ENCODE measurements at regions not wholly inside any gene's neighbourhood (a gene's known extent, or its start where the extent isn't known, plus 50 kb on each side); places are given as distances from the start of the nearest gene placed in this dataset.

DNA sequence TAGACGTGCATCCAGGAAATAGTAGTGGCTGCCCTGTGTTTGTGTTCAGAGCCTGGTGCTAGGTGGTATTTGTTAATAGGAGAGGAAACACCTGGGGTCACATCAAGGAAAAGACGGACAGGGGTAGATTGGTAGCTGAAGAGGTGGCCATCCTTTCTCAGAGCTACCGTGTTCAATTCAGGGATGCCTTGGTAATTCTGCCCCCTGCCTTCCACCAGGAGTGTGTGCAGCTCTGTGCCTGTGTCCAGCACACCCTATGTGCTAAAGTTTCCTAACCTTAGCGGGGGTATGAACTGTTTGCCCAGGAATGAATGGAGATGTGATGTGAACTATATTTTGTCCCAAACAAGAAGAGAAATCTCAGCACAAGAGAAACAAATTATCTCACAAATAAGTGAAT lies 174.1 kb upstream of the MPHOSPH6 start:
- Mint-ChIP-seq H3K4me1 (ENCODE audit: low read depth) (no peaks in the 10 kb centered on the region), H3K4me3 (no peak overlapping the region), H3K9me3 (no peaks in the 10 kb centered on the region), H3K27me3 (peaks cover 4% of the 10 kb centered on the region), H3K36me3 (ENCODE audit: low read depth) (no peaks in the 10 kb centered on the region), H3K27ac (no peak overlapping the region)
- intact Hi-C loops (cut with micrococcal nuclease): no loop called here

DNA sequence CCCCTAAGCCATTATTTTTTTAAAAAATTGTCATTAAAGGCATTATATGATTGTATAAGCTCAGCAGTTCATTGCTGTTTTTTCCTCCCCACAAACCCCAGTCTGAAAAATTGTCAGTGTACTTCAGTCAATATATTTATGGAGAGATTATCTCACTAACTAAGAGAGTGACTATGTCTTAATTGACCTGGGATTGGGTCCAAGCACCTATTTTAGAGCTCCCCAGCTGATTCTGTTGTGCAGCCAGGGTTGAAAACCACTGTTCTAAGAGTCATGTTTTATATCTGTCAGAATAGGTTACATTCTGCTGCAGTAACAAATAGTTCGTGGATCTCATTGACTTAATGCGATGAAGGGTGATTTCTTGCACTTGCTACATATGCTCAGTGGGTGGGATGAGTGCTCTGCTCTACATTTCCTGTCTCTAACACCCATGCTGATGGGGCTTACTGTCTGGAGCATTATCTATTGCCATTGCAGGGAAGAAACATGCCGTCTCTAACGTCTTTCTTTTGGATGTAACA lies 171.2 kb upstream of the MPHOSPH6 start:
- Mint-ChIP-seq H3K36me3 (ENCODE audit: low read depth) (no peaks in the 10 kb centered on the region), H3K9me3 (peaks cover 2% of the 10 kb centered on the region), H3K27me3 (peaks cover 4% of the 10 kb centered on the region), H3K27ac (no peak overlapping the region), H3K4me1 (ENCODE audit: low read depth) (no peaks in the 10 kb centered on the region), H3K4me3 (no peak overlapping the region)
- intact Hi-C loops (cut with micrococcal nuclease): no loop called here

- intact Hi-C loops (cut with micrococcal nuclease): no loop called here
- H3K4me1 Mint-ChIP-seq (ENCODE audit: low read depth): no peaks in the 10 kb centered on the region
- no peak overlapping the region for H3K27ac Mint-ChIP-seq
- no peak overlapping the region for H3K4me3 Mint-ChIP-seq
- peaks cover 4% of the 10 kb centered on the region for H3K27me3 Mint-ChIP-seq
- H3K36me3 Mint-ChIP-seq (ENCODE audit: low read depth): no peaks in the 10 kb centered on the region
- peaks cover 8% of the 10 kb centered on the region for H3K9me3 Mint-ChIP-seq
Measured at GRCh38 chr16:82340531-82340930, 170.5 kb upstream of the MPHOSPH6 start.

GRCh38 chr16:82337355-82337754 lies 167.3 kb upstream of the MPHOSPH6 start:
- Mint-ChIP-seq H3K4me1 (ENCODE audit: low read depth) (no peaks in the 10 kb centered on the region), H3K4me3 (no peak overlapping the region), H3K27ac (no peak overlapping the region), H3K9me3 (peaks cover 8% of the 10 kb centered on the region), H3K27me3 (peaks cover 4% of the 10 kb centered on the region), H3K36me3 (ENCODE audit: low read depth) (no peaks in the 10 kb centered on the region)
- intact Hi-C loops (cut with micrococcal nuclease): no loop called here

GRCh38 chr16:82331974-82332750 lies 162.1 kb upstream of the MPHOSPH6 start:
- Mint-ChIP-seq H3K27ac (no peak overlapping the region), H3K4me3 (no peak overlapping the region), H3K9me3 (peaks cover 8% of the 10 kb centered on the region), H3K4me1 (ENCODE audit: low read depth) (no peaks in the 10 kb centered on the region), H3K27me3 (no peaks in the 10 kb centered on the region), H3K36me3 (ENCODE audit: low read depth) (no peaks in the 10 kb centered on the region)
- intact Hi-C loops (cut with micrococcal nuclease): no loop called here

DNA sequence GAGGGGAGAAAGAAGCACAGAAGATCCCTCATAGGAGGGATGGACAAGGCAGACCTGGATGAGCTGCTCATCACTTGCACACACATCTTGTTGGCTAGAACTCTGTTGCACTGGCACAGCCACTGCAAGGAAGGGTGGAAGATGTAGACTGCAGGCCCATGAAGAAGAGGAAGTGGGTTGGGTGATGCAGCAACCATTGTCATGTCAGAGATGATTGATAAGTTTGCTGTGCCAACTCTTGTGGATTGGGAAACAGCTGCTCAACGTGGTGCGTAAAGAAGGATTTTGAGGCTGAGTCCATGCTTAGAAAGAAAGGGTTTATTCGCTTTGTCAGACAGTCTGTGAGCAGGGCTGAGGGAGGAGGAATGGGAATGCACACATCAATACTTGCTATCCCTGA lies 161.4 kb upstream of the MPHOSPH6 start:
- intact Hi-C loops (cut with micrococcal nuclease): no loop called here
- no peak overlapping the region for H3K4me3 Mint-ChIP-seq
- H3K36me3 Mint-ChIP-seq (ENCODE audit: low read depth): no peaks in the 10 kb centered on the region
- no peaks in the 10 kb centered on the region for H3K4me1 Mint-ChIP-seq (ENCODE audit: low read depth)
- no peaks in the 10 kb centered on the region for H3K27me3 Mint-ChIP-seq
- peaks cover 8% of the 10 kb centered on the region for H3K9me3 Mint-ChIP-seq
- H3K27ac Mint-ChIP-seq: no peak overlapping the region

GRCh38 chr16:82329504-82330192 lies 159.6 kb upstream of the MPHOSPH6 start:
- Mint-ChIP-seq H3K27ac (no peak overlapping the region), H3K36me3 (ENCODE audit: low read depth) (no peaks in the 10 kb centered on the region), H3K4me3 (no peak overlapping the region), H3K4me1 (ENCODE audit: low read depth) (no peaks in the 10 kb centered on the region), H3K27me3 (no peaks in the 10 kb centered on the region), H3K9me3 (no peaks in the 10 kb centered on the region)
- intact Hi-C loops (cut with micrococcal nuclease): no loop called here

DNA sequence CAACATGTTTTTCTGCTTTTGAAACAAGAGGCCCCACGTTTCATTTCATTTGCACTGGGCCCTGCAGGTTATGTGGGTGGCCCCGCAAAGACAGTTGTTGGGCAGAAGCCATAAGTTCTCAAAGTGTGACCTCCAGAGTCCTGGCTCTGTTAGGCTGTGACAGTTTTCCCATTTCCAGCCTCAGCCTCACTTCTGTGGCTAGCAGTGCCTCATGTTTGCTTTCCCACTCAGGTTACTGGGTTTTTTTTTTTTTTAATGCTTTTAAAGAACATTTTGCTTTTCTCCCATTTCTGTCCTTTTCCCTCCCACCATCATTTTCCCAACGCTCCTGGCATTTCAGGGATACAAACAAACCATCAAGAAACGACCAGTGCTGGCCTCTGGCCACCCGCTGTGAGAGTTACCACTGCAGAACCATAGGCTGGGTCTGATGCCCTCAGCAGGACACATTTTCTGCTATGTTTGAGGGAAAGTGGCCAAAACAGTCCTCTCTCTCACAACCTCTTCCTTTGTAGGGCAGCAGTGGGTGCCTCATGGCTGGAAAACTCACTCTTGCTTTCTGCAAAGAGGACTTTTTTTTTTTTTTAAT lies 159.0 kb upstream of the MPHOSPH6 start:
- intact Hi-C loops (cut with micrococcal nuclease): no loop called here
- Mint-ChIP-seq H3K27me3 (no peaks in the 10 kb centered on the region), H3K27ac (no peak overlapping the region), H3K36me3 (ENCODE audit: low read depth) (no peaks in the 10 kb centered on the region), H3K4me3 (no peak overlapping the region), H3K4me1 (ENCODE audit: low read depth) (no peaks in the 10 kb centered on the region), H3K9me3 (peaks cover 6% of the 10 kb centered on the region)

DNA sequence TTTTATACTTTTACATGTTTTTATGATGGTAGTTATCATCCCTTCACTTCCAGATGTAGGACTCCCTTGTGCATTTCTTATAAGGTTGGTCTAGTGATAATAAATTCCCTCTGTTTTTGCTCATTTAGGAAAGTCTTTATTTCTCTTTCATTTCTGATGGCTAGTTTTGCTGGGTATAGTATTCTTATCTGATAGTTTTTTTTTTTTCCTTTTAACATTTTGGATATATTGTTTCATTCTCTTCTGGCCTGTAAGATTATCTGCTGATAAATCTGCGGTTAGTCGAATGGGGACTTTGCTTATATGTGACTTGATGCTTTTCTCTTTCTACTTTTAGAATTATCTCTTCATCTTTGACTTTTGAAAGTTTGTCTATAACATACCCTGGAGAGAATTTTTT lies 153.1 kb upstream of the MPHOSPH6 start:
- H3K4me3 Mint-ChIP-seq: no peak overlapping the region
- H3K9me3 Mint-ChIP-seq: peaks cover 21% of the 10 kb centered on the region
- intact Hi-C loops (cut with micrococcal nuclease): no loop called here
- no peaks in the 10 kb centered on the region for H3K36me3 Mint-ChIP-seq (ENCODE audit: low read depth)
- H3K27ac Mint-ChIP-seq: no peak overlapping the region
- H3K4me1 Mint-ChIP-seq (ENCODE audit: low read depth): no peaks in the 10 kb centered on the region
- H3K27me3 Mint-ChIP-seq: peaks cover 4% of the 10 kb centered on the region

DNA sequence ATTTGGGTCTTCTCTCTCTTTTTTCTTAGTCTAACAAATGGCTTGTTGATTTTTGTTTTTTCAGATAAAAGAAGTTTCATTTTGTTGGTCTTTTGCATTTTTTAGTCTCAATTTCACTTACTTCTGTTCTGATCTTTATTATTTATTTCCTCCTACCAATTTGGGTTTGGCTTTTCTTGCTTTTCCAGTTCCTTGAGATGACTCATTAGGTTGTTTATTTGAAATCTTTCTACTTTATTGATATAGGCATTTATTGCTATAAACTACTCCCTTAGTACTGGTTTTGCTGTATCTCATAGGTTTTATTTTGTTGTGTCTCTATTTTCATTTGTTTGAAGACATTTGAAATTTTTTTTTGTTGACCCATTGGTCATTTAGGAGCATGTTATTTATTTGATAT lies 152.2 kb upstream of the MPHOSPH6 start:
- no peak overlapping the region for H3K4me3 Mint-ChIP-seq
- no peak overlapping the region for H3K27ac Mint-ChIP-seq
- H3K36me3 Mint-ChIP-seq (ENCODE audit: low read depth): no peaks in the 10 kb centered on the region
- peaks cover 4% of the 10 kb centered on the region for H3K27me3 Mint-ChIP-seq
- no peaks in the 10 kb centered on the region for H3K4me1 Mint-ChIP-seq (ENCODE audit: low read depth)
- peaks cover 21% of the 10 kb centered on the region for H3K9me3 Mint-ChIP-seq
- intact Hi-C loops (cut with micrococcal nuclease): no loop called here

GRCh38 chr16:82319038-82319437 lies 149.0 kb upstream of the MPHOSPH6 start:
- intact Hi-C loops (cut with micrococcal nuclease): no loop called here
- Mint-ChIP-seq H3K4me1 (ENCODE audit: low read depth) (no peaks in the 10 kb centered on the region), H3K4me3 (no peak overlapping the region), H3K9me3 (peaks cover 16% of the 10 kb centered on the region), H3K27me3 (peaks cover 4% of the 10 kb centered on the region), H3K36me3 (ENCODE audit: low read depth) (no peaks in the 10 kb centered on the region), H3K27ac (no peak overlapping the region)

GRCh38 chr16:82317411-82318167 lies 147.6 kb upstream of the MPHOSPH6 start:
- Mint-ChIP-seq H3K9me3 (peaks cover 7% of the 10 kb centered on the region), H3K27me3 (peaks cover 4% of the 10 kb centered on the region), H3K36me3 (ENCODE audit: low read depth) (no peaks in the 10 kb centered on the region), H3K4me1 (ENCODE audit: low read depth) (no peaks in the 10 kb centered on the region), H3K27ac (no peak overlapping the region), H3K4me3 (no peak overlapping the region)
- intact Hi-C loops (cut with micrococcal nuclease): no loop called here

- intact Hi-C loops (cut with micrococcal nuclease): no loop called here
Measured at GRCh38 chr16:82313754-82314153, 143.7 kb upstream of the MPHOSPH6 start.

GRCh38 chr16:82311528-82311927 lies 141.5 kb upstream of the MPHOSPH6 start:
- Mint-ChIP-seq H3K36me3 (ENCODE audit: low read depth) (no peaks in the 10 kb centered on the region), H3K4me3 (no peak overlapping the region), H3K27ac (no peak overlapping the region), H3K4me1 (ENCODE audit: low read depth) (no peaks in the 10 kb centered on the region), H3K27me3 (no peaks in the 10 kb centered on the region), H3K9me3 (peaks cover 17% of the 10 kb centered on the region)
- intact Hi-C loops (cut with micrococcal nuclease): no loop called here

More at GRCh38 chr16:82313754-82314153, 143.7 kb upstream of the MPHOSPH6 start:
- H3K9me3 Mint-ChIP-seq: peaks cover 17% of the 10 kb centered on the region
- H3K27me3 Mint-ChIP-seq: no peaks in the 10 kb centered on the region
- H3K4me1 Mint-ChIP-seq (ENCODE audit: low read depth): no peaks in the 10 kb centered on the region
- no peak overlapping the region for H3K4me3 Mint-ChIP-seq
- H3K36me3 Mint-ChIP-seq (ENCODE audit: low read depth): no peaks in the 10 kb centered on the region
- H3K27ac Mint-ChIP-seq: no peak overlapping the region
